Central memory CD8-positive, alpha-beta T cell (primary cell): ENCODE measurements at regions not wholly inside any gene's neighbourhood (a gene's known extent, or its start where the extent isn't known, plus 50 kb on each side); places are given as distances from the start of the nearest gene placed in this dataset.

Experiments
- ATAC-seq: fragments of 150-1000 bp; cut with Tn5 transposase; replicated peaks from 2 replicates; pipeline ENCODE4 v1.10.0; 2022; ENCODE audit warnings: mild to moderate bottlenecking, moderate FRiP score, moderate number of reproducible peaks; ENCODE audit not compliant: poor library complexity, severe bottlenecking; ENCODE audit errors: extremely low read depth
- DNase-seq, 2 donors: peaks; one replicate each; pipeline ENCODE4 v3.0.0; 2021; ENCODE audit warnings: low spot score in 2 of 2
- H3K27ac Mint-ChIP-seq: one replicate; pipeline ENCODE4 v1.8.0; 2022; ENCODE audit warnings: low read depth, mild to moderate bottlenecking, moderate library complexity, mixed read lengths
- H3K27me3 Mint-ChIP-seq: one replicate; pipeline ENCODE4 v1.8.0; 2022; ENCODE audit warnings: mixed read lengths
- H3K36me3 Mint-ChIP-seq: one replicate; pipeline ENCODE4 v1.8.0; 2022; ENCODE audit warnings: mild to moderate bottlenecking, moderate library complexity, mixed read lengths; ENCODE audit not compliant: insufficient read depth
- H3K4me1 Mint-ChIP-seq: one replicate; pipeline ENCODE4 v1.8.0; 2022; ENCODE audit warnings: mixed read lengths
- H3K4me3 Mint-ChIP-seq: one replicate; pipeline ENCODE4 v1.8.0; 2022; ENCODE audit warnings: mild to moderate bottlenecking, moderate library complexity, mixed read lengths
- H3K9me3 Mint-ChIP-seq: one replicate; pipeline ENCODE4 v1.8.0; 2022; ENCODE audit warnings: mixed read lengths

GRCh38 chr1:38424677-38425076 is 378.1 kb upstream of the POU3F1 start:
- H3K36me3 Mint-ChIP-seq = no peaks in the 10 kb centered on the region
- H3K27me3 Mint-ChIP-seq = peaks cover 31% of the 10 kb centered on the region
- H3K4me3 Mint-ChIP-seq = no peak overlapping the region

DNA sequence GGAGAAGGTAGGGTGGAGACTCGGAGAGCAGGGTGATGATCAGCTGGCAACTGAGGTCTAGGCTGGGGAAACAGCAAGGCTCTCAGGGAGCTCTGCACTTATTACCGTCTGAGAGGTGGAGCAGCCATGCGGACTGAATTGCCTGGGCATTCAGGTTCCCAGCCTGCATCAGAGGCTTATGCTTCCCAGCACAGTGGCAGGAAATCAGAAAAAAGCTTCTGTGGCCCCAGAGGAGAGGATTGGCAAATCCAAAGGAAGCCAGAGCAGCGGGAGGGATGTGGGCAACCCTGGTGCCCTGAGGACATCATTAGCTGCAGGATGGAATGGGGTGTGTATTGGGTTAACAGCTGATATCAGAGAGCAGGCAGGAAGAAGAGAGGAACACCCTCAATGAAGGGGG is 374.1 kb upstream of the POU3F1 start:
- no peak for ATAC-seq
- Mint-ChIP-seq H3K9me3 (peaks cover 10% of the 10 kb centered on the region), H3K4me3 (no peak overlapping the region), H3K27ac (no peak overlapping the region), H3K36me3 (no peaks in the 10 kb centered on the region), H3K27me3 (peaks cover 52% of the 10 kb centered on the region), H3K4me1 (no peaks in the 10 kb centered on the region)
- DNase-seq = no peak

More at GRCh38 chr1:38424677-38425076, 378.1 kb upstream of the POU3F1 start:
- Mint-ChIP-seq H3K9me3 (peaks cover 5% of the 10 kb centered on the region), H3K4me1 (no peaks in the 10 kb centered on the region), H3K27ac (no peak overlapping the region)
- DNase-seq = no peak
- ATAC-seq = no peak

DNA sequence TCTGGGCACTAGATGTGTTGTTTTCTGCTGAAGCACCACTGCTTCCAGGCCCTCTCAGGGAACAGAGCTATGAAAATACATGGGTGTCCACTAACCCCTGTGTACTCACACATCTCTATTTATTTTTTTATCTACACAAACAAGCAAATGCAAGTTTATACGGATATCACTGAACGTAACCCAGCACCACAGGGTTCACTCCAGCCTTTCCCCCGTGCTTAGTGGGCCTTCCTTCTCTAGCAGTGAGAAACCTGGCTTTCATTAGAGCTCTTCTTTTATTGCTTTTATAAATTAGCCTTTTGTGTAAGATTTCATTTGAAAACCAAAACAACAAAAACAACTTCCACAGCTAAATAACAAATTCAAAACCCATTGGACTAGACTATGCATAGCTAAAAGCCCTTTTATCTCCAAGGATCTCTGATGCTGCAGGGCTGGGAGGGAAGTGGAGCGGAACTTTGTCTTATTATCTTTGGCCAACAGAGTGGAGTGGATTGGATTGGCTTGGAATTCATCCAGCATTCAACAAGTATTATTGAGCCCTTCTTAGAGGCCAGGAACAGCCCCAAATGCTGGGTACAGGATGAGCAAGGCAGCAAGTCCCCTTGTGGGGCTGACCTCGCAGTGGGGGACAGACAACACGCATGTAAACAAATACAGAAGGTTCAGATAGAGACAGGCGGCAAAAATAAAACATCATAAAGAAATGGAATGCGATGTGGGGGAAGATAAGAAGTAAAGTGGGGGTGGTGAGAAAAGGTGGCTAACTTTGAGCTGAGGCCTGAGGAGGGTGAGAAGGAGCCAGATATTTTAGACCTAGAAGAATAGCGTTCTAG is 371.8 kb upstream of the POU3F1 start:
- no peaks in the 10 kb centered on the region for H3K4me1 Mint-ChIP-seq
- H3K4me3 Mint-ChIP-seq = no peak overlapping the region
- peaks cover 10% of the 10 kb centered on the region for H3K9me3 Mint-ChIP-seq
- ATAC-seq (no peak), DNase-seq (no peak)
- H3K27ac Mint-ChIP-seq = no peak overlapping the region
- peaks cover 52% of the 10 kb centered on the region for H3K27me3 Mint-ChIP-seq
- no peaks in the 10 kb centered on the region for H3K36me3 Mint-ChIP-seq

- ATAC-seq (no peak), DNase-seq (no peak)
- Mint-ChIP-seq H3K4me1 (no peaks in the 10 kb centered on the region), H3K27me3 (peaks cover 90% of the 10 kb centered on the region), H3K4me3 (no peak overlapping the region), H3K27ac (no peak overlapping the region), H3K9me3 (peaks cover 12% of the 10 kb centered on the region), H3K36me3 (no peaks in the 10 kb centered on the region)
Observed at GRCh38 chr1:38403667-38404066, 357.1 kb upstream of the POU3F1 start.

GRCh38 chr1:38402230-38402815 is 355.7 kb upstream of the POU3F1 start:
- H3K27me3 Mint-ChIP-seq = peaks cover 90% of the 10 kb centered on the region
- no peak overlapping the region for H3K27ac Mint-ChIP-seq
- DNase-seq = no peak
- no peak for ATAC-seq
- peaks cover 12% of the 10 kb centered on the region for H3K9me3 Mint-ChIP-seq
- H3K36me3 Mint-ChIP-seq = no peaks in the 10 kb centered on the region
- no peak overlapping the region for H3K4me3 Mint-ChIP-seq
- no peaks in the 10 kb centered on the region for H3K4me1 Mint-ChIP-seq

GRCh38 chr1:38396606-38397005 is 350.0 kb upstream of the POU3F1 start:
- Mint-ChIP-seq H3K4me1 (no peaks in the 10 kb centered on the region), H3K27ac (no peak overlapping the region), H3K4me3 (no peak overlapping the region), H3K9me3 (peaks cover 6% of the 10 kb centered on the region), H3K27me3 (peaks cover 83% of the 10 kb centered on the region), H3K36me3 (no peaks in the 10 kb centered on the region)
- DNase-seq (no peak), ATAC-seq (no peak)

GRCh38 chr1:38394303-38394702 is 347.7 kb upstream of the POU3F1 start:
- peaks cover 6% of the 10 kb centered on the region for H3K9me3 Mint-ChIP-seq
- ATAC-seq = no peak
- H3K27ac Mint-ChIP-seq = no peak overlapping the region
- H3K27me3 Mint-ChIP-seq = peaks cover 78% of the 10 kb centered on the region
- H3K4me1 Mint-ChIP-seq = no peaks in the 10 kb centered on the region
- no peaks in the 10 kb centered on the region for H3K36me3 Mint-ChIP-seq
- no peak overlapping the region for H3K4me3 Mint-ChIP-seq
- no peak for DNase-seq

DNA sequence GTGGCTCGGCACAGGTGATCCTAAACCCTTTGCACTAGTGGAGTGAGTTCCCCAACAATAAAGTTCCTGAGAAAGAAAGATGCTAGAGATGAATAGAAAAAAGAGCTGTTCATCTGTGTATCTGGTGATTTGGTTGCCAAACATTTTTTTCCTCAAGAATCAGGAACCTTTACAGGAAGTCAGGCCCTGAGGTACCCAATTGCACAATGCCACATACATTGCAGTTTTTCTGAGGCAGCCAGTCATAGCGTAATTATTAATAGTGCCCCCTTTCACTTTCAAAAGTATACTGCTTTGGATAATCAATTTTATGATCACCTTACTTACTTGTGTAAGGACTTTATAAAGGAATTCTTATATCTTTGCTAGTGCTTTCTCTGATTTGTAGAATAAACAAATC is 346.3 kb upstream of the POU3F1 start:
- ATAC-seq (no peak), DNase-seq (no peak)
- Mint-ChIP-seq H3K36me3 (no peaks in the 10 kb centered on the region), H3K27ac (no peak overlapping the region), H3K4me1 (no peaks in the 10 kb centered on the region), H3K4me3 (no peak overlapping the region), H3K27me3 (peaks cover 65% of the 10 kb centered on the region), H3K9me3 (peaks cover 6% of the 10 kb centered on the region)

DNA sequence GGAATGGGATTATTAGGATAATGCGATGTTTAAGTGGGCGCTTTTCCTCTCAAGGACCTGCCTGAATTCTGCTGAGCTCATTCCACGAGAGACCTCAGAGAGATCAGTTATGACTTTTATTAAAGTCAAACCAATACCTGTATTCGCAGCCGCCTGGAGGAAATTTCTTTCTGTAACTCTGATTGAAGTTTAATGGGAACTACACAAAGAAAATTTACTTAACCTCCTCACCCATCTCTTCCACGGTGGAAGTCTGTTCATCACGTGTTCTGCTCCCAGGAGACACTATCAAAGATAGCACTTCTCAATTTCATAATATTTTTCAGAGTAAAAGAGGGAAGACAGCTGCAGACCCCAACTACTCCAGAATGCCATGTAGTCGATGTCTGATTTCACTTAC is 334.7 kb upstream of the POU3F1 start:
- H3K9me3 Mint-ChIP-seq = no peaks in the 10 kb centered on the region
- H3K4me3 Mint-ChIP-seq = no peak overlapping the region
- ATAC-seq = no peak
- H3K27ac Mint-ChIP-seq = no peak overlapping the region
- no peaks in the 10 kb centered on the region for H3K4me1 Mint-ChIP-seq
- DNase-seq = no peak
- H3K27me3 Mint-ChIP-seq = peaks cover 77% of the 10 kb centered on the region
- no peaks in the 10 kb centered on the region for H3K36me3 Mint-ChIP-seq

DNA sequence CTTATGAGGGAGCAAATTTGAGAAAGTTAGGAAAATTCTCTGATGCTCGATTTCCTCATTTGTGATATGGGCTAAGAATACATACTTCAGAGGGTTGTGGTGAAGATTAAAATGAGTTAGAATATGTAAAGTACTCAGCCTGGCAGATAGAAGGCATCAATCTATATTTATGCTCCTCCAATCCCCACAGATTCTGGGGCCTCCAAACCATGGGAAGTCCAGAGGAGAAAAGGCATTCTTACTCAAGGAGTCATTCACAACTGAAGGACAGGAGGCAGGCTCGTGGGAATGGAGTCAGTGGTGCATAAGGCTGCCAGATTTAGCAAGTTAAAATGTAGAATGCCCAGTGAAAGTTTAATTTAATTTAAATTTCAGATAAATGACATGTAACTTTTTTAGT is 330.0 kb upstream of the POU3F1 start:
- Mint-ChIP-seq H3K36me3 (no peaks in the 10 kb centered on the region), H3K27me3 (peaks cover 75% of the 10 kb centered on the region), H3K4me1 (no peaks in the 10 kb centered on the region), H3K27ac (no peak overlapping the region), H3K4me3 (no peak overlapping the region), H3K9me3 (peaks cover 7% of the 10 kb centered on the region)
- DNase-seq = no peak
- ATAC-seq = no peak

DNA sequence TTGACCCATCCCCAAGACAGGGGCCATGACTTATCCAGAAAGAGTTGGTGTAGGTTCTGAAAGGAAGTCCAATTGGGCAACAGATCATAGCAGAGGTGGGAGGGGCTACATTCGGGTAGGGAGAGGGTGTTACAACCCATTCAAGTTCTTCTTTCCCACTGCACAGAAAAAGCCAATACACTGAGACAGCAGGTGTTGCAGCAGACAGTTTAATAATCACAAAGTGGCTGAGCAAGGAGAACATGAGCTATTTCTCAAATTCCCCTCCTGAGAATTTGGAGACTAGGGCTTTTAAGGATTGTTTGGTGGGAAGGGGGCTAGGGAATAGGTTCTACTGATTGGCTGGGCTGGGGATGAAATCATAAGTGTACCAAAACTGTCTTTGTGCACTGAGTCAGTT is 328.4 kb upstream of the POU3F1 start:
- Mint-ChIP-seq H3K36me3 (no peaks in the 10 kb centered on the region), H3K4me3 (no peak overlapping the region), H3K27me3 (peaks cover 75% of the 10 kb centered on the region), H3K27ac (no peak overlapping the region), H3K9me3 (peaks cover 7% of the 10 kb centered on the region), H3K4me1 (no peaks in the 10 kb centered on the region)
- ATAC-seq = no peak
- no peak for DNase-seq

GRCh38 chr1:38371505-38371844 is 324.9 kb upstream of the POU3F1 start:
- H3K27ac Mint-ChIP-seq = no peak overlapping the region
- ATAC-seq (no peak), DNase-seq (no peak)
- peaks cover 76% of the 10 kb centered on the region for H3K27me3 Mint-ChIP-seq
- H3K4me1 Mint-ChIP-seq = no peaks in the 10 kb centered on the region
- H3K4me3 Mint-ChIP-seq = no peak overlapping the region
- H3K9me3 Mint-ChIP-seq = peaks cover 7% of the 10 kb centered on the region
- no peaks in the 10 kb centered on the region for H3K36me3 Mint-ChIP-seq

DNA sequence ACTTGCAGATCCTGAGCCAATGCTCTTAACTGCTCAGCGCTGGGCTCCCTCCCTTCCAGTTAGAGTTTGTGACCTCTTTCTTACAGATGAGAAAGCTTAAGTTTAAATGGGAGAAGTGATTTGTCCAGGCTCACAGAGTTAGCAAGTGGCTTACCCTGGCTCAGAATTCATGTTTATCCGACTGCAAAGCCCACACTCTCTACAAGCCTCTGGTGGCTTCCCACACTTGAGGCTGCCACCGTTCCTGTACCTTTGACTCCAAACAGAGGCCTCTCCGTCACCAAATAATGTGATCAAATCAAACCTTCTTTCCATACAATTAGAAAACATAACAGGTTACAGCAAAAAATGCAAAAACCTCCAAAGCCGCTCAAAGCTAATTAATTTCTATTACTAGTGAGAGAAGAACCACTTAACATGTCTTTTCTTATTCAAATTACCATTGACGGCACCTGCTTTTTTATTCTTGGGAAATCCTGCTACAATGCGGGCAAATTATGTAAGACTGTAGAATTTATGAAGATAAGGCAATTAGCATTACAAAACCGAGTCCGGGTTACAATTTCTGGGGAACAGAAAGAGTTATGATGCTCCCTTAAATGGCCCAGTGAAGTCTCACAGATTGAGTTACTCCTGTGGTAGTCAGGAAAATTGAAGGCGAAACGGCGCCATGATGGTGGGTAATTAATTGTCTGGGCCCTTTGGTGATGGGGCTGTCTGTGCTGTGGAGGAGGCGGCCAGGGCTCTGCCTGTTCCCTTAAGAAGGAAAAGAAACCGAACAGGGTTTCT is 324.3 kb upstream of the POU3F1 start:
- H3K4me3 Mint-ChIP-seq = no peak overlapping the region
- H3K27me3 Mint-ChIP-seq = peaks cover 76% of the 10 kb centered on the region
- H3K9me3 Mint-ChIP-seq = peaks cover 7% of the 10 kb centered on the region
- no peak for DNase-seq
- H3K36me3 Mint-ChIP-seq = no peaks in the 10 kb centered on the region
- no peak for ATAC-seq
- no peaks in the 10 kb centered on the region for H3K4me1 Mint-ChIP-seq
- H3K27ac Mint-ChIP-seq = no peak overlapping the region
